Fibroblast of villous mesenchyme (primary cell): ENCODE measurements at regions not wholly inside any gene's neighbourhood (a gene's known extent, or its start where the extent isn't known, plus 50 kb on each side); places are given as distances from the start of the nearest gene placed in this dataset.

Source experiments
- DNase-seq: peaks from one replicate; pipeline ENCODE4 v3.0.0-alpha.2; 2010; ENCODE audit warnings: low read depth
- H3K4me3 ChIP-seq: 2 replicates; pipeline ENCODE4 v1.5.1; 2011; ENCODE audit warnings: low read depth, mild to moderate bottlenecking, low read length
- CTCF ChIP-seq: IDR thresholded peaks from 2 replicates; pipeline ENCODE4 v1.5.1; 2012; ENCODE audit warnings: low read depth, mild to moderate bottlenecking, low read length; ENCODE audit not compliant: insufficient read depth

- no peak for DNase-seq
- TF ChIP-seq CTCF: no peak
- no peak overlapping the region for H3K4me3 ChIP-seq
Measured at GRCh38 chr1:98145655-98146054, 224.8 kb upstream of the DPYD start.

GRCh38 chr1:98143403-98143802, 222.6 kb upstream of the DPYD start:
- H3K4me3 ChIP-seq: no peak overlapping the region
- no peak for TF ChIP-seq CTCF
- DNase-seq: no peak

- H3K4me3 ChIP-seq: no peak overlapping the region
- no peak for TF ChIP-seq CTCF
- no peak for DNase-seq
Measured at GRCh38 chr1:98133131-98133530, 212.3 kb upstream of the DPYD start.

- H3K4me3 ChIP-seq: no peak overlapping the region
- TF ChIP-seq CTCF: no peak
- DNase-seq: no peak
Measured at GRCh38 chr1:98130408-98130807, 209.6 kb upstream of the DPYD start.

GRCh38 chr1:98129491-98129890, 208.7 kb upstream of the DPYD start:
- TF ChIP-seq CTCF: no peak
- H3K4me3 ChIP-seq: no peak overlapping the region
- DNase-seq: no peak

GRCh38 chr1:98126740-98127139, 205.9 kb upstream of the DPYD start:
- no peak for DNase-seq
- no peak overlapping the region for H3K4me3 ChIP-seq
- TF ChIP-seq CTCF: no peak

- no peak for DNase-seq
- no peak overlapping the region for H3K4me3 ChIP-seq
Measured at GRCh38 chr1:98121646-98122045, 200.8 kb upstream of the DPYD start.

More at GRCh38 chr1:98121646-98122045, 200.8 kb upstream of the DPYD start:
- no peak for TF ChIP-seq CTCF
